Bronchial epithelial cell (primary cell): ENCODE measurements at regions not wholly inside any gene's neighbourhood (a gene's known extent, or its start where the extent isn't known, plus 50 kb on each side); places are given as distances from the start of the nearest gene placed in this dataset.

ENCODE experiments used
- DNase-seq: peaks from one replicate; pipeline ENCODE4 v3.0.0-alpha.2; 2010; ENCODE audit warnings: low read depth
- FAIRE-seq: peaks from 2 replicates; lab custom pipeline; 2011; peaks lifted over from hg19 to GRCh38; lab: Jason Lieb, UNC
- H3K27me3 ChIP-seq: 2 replicates; pipeline ENCODE4 v1.5.1; 2011; ENCODE audit warnings: low read length; ENCODE audit not compliant: control insufficient read depth, insufficient read depth
- H3K36me3 ChIP-seq: 2 replicates; pipeline ENCODE4 v1.5.1; 2011; ENCODE audit warnings: low read length; ENCODE audit not compliant: control insufficient read depth, insufficient read depth
- H3K4me3 ChIP-seq: 2 replicates; pipeline ENCODE4 v1.5.1; 2011; ENCODE audit warnings: mild to moderate bottlenecking, low read depth, low read length, control low read depth
- CTCF ChIP-seq: IDR thresholded peaks from 2 replicates; pipeline ENCODE4 v1.5.1; 2011; ENCODE audit warnings: mild to moderate bottlenecking, moderate library complexity, low read length, control low read depth, inconsistent platforms; ENCODE audit not compliant: insufficient read depth, severe bottlenecking

GRCh38 chr2:181123798-181124231 is 143.4 kb downstream of the UBE2E3 start:
- TF ChIP-seq CTCF = no peak
- peak; percentile 66 for DNase-seq
- no peak for FAIRE-seq
- Histone ChIP-seq H3K36me3 (no peaks in the 10 kb centered on the region), H3K4me3 (no peak overlapping the region), H3K27me3 (no peaks in the 10 kb centered on the region)

GRCh38 chr2:181124497-181124896 is 144.1 kb downstream of the UBE2E3 start:
- FAIRE-seq = no peak
- no peak for TF ChIP-seq CTCF
- Histone ChIP-seq H3K4me3 (no peak overlapping the region), H3K36me3 (no peaks in the 10 kb centered on the region), H3K27me3 (no peaks in the 10 kb centered on the region)
- DNase-seq = peak; percentile 39

GRCh38 chr2:181125359-181125758 is 145.0 kb downstream of the UBE2E3 start:
- no peak for TF ChIP-seq CTCF
- H3K4me3 ChIP-seq = no peak overlapping the region
- DNase-seq = no peak
- H3K36me3 ChIP-seq = no peaks in the 10 kb centered on the region
- no peak for FAIRE-seq
- H3K27me3 ChIP-seq = no peaks in the 10 kb centered on the region

- DNase-seq (no peak), FAIRE-seq (no peak)
- no peak for TF ChIP-seq CTCF
- no peak overlapping the region for H3K4me3 ChIP-seq
- no peaks in the 10 kb centered on the region for H3K36me3 ChIP-seq
- no peaks in the 10 kb centered on the region for H3K27me3 ChIP-seq
Measured at GRCh38 chr2:181126311-181126868, 146.0 kb downstream of the UBE2E3 start.

- TF ChIP-seq CTCF = no peak
- FAIRE-seq (no peak), DNase-seq (no peak)
- Histone ChIP-seq H3K27me3 (no peaks in the 10 kb centered on the region), H3K4me3 (no peak overlapping the region), H3K36me3 (no peaks in the 10 kb centered on the region)
Measured at GRCh38 chr2:181128199-181128598, 147.8 kb downstream of the UBE2E3 start.
